Esophagus squamous epithelium (tissue), 5 donors: ENCODE measurements at regions not wholly inside any gene's neighbourhood (a gene's known extent, or its start where the extent isn't known, plus 50 kb on each side); places are given as distances from the start of the nearest gene placed in this dataset.

Experiments
- DNase-seq: peaks from one replicate; lab custom pipeline; 2025; lab: John Stamatoyannopoulos, UW
- H3K27ac ChIP-seq, 4 donors: fragments of 200-600 bp; sonication (generic); one replicate each; pipeline ENCODE4 v1.5.1; 2016 to 2019; ENCODE audit warnings: mild to moderate bottlenecking in 1 of 4
- H3K27me3 ChIP-seq, 4 donors: fragments of 200-600 bp; sonication (generic); 1 replicate in 3 of 4; 2 replicates in 1 of 4; pipeline versions ENCODE4 v1.5.1 to v1.6.0; 2017 to 2021; ENCODE audit warnings: antibody characterized with exemption in 1 of 4
- H3K36me3 ChIP-seq, 3 donors: fragments of 200-600 bp; sonication (generic); one replicate each; pipeline ENCODE4 v1.5.1; 2016 to 2019
- H3K4me1 ChIP-seq, 3 donors: fragments of 200-600 bp; sonication (generic); one replicate each; pipeline ENCODE4 v1.5.1; 2017 to 2019
- H3K4me3 ChIP-seq, 4 donors: fragments of 200-600 bp; sonication (generic); 1 replicate in 3 of 4; 2 replicates in 1 of 4; pipeline ENCODE4 v1.5.1; 2016 to 2019; ENCODE audit warnings: mild to moderate bottlenecking in 2 of 4, moderate library complexity in 1 of 4
- H3K9me3 ChIP-seq, 3 donors: fragments of 200-600 bp; sonication (generic); one replicate each; pipeline ENCODE4 v1.5.1; 2016 to 2019
- CTCF ChIP-seq, 6 experiments: fragments of 450-650 bp in 4 of 6; fragments of 200-600 bp in 2 of 6; sonication (generic) in 2 of 6; IDR thresholded peaks; one replicate each; pipeline ENCODE4 v1.5.1; 2016 to 2019; ENCODE audit warnings: antibody characterized with exemption in 6 of 6, mild to moderate bottlenecking in 4 of 6, moderate library complexity in 4 of 6
- POLR2A ChIP-seq, 4 donors: fragments of 450-650 bp; IDR thresholded peaks; one replicate each; pipeline ENCODE4 v1.6.1; 2017; ENCODE audit warnings: antibody characterized with exemption in 4 of 4, mild to moderate bottlenecking in 4 of 4, moderate library complexity in 3 of 4
- WGBS, 2 donors: methylation state at CpG; one replicate each; pipeline ENCODE4 v1.1.5; 2018; 5-methylcytosine and 5-hydroxymethylcytosine counted together
- intact Hi-C: fragments of 100-400 bp; cut with DNase I; formaldehyde crosslinking; loops from one replicate; pipeline ENCODE4 v1.15.0; 2022
- donor health status: DM: yes; HTN: yes; CAD: no.

DNA sequence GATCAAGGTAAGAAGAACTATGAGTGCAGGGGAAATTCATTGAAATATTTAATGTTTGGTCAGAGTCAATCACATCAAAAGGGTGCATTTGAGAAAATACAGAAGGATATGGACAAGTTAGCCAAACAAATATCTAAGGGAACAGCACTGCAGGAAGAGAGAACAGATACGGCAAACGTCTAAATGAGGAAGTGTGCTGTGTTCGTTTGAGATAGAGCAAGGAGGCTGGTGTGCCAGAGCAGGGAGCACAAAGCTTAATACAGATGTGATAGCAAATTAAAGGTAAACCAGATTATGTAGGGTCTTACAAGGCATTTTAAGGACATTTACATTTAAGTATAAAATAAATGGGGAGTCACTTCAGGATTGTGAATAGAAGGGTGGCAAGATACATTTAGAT, 241.3 kb upstream of the ZNF804A start:
- WGBS, 2 donors = 39 to 49% methylated on average over 3 of the region's 3 CpGs
- TF ChIP-seq POLR2A (IDR thresholded peaks at IDR 0.05) = no peak
- no peak for TF ChIP-seq CTCF (IDR thresholded peaks at IDR 0.05)
- intact Hi-C loops = no loop called here
- Histone ChIP-seq H3K4me3 (no peak overlapping the region), H3K27me3 (no peaks in the 10 kb centered on the region), H3K9me3 (no peaks in the 10 kb centered on the region), H3K27ac (no peak overlapping the region), H3K4me1 (no peaks in the 10 kb centered on the region), H3K36me3 (no peaks in the 10 kb centered on the region)
- no peak for DNase-seq

DNA sequence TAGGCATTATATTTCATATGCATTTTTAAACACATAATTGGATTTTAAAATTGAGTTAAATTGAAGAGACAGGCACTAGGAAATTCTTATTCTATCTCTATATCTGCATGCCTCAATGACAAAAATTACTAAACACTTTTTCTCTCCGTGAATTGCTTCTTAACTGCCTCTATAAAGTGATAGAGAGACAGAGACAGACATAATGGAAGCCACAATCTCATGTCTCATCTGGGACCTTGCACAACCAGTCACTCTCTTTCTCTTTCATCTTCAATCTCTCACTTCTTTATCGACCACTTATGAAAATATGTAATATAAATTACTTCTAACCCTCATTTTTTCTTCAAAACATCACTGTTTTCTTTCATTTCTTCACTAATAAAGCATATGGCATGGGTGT, 238.9 kb upstream of the ZNF804A start:
- WGBS, 2 donors = 39 to 44% methylated on average over 2 of the region's 2 CpGs
- Histone ChIP-seq H3K9me3 (no peaks in the 10 kb centered on the region), H3K27me3 (no peaks in the 10 kb centered on the region), H3K27ac (no peak overlapping the region), H3K36me3 (no peaks in the 10 kb centered on the region), H3K4me1 (no peaks in the 10 kb centered on the region), H3K4me3 (no peak overlapping the region)
- no peak for DNase-seq
- intact Hi-C loops = no loop called here
- TF ChIP-seq POLR2A (IDR thresholded peaks at IDR 0.05) (no peak), CTCF (IDR thresholded peaks at IDR 0.05) (no peak)

DNA sequence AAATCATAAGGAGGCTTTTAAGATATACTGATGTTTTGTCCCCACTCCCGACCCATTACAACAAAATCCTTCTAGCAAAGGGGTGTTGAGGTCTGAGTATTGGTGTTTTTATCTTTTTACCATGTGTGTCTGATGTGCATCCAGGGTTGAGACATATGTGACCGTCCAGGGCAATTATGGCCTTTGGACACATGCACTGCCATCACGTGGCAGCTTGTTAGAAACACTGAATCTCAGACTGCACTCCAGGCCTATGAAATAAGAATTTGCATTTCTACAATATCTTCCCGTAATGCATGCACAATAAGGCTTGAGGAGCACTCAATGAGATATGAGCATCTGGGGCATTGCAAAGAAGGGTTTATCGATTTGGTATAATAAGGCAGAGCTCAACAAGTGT, 235.1 kb upstream of the ZNF804A start:
- Histone ChIP-seq H3K27ac (no peak overlapping the region), H3K27me3 (no peaks in the 10 kb centered on the region), H3K4me1 (no peaks in the 10 kb centered on the region), H3K4me3 (no peak overlapping the region), H3K9me3 (no peaks in the 10 kb centered on the region), H3K36me3 (no peaks in the 10 kb centered on the region)
- DNase-seq = no peak
- TF ChIP-seq POLR2A (IDR thresholded peaks at IDR 0.05) (no peak), CTCF (IDR thresholded peaks at IDR 0.05) (no peak)
- intact Hi-C loops = no loop called here
- 70 to 80% methylated on average over 5 of the region's 5 CpGs for WGBS, 2 donors

- Histone ChIP-seq H3K27ac (no peak overlapping the region), H3K4me1 (no peaks in the 10 kb centered on the region), H3K36me3 (no peaks in the 10 kb centered on the region), H3K4me3 (no peak overlapping the region), H3K27me3 (no peaks in the 10 kb centered on the region), H3K9me3 (no peaks in the 10 kb centered on the region)
- DNase-seq = no peak
- intact Hi-C loops = no loop called here
- TF ChIP-seq POLR2A (IDR thresholded peaks at IDR 0.05) (no peak), CTCF (IDR thresholded peaks at IDR 0.05) (no peak)
- 38 to 45% methylated on average over 4 of the region's 4 CpGs for WGBS, 2 donors
Observed at GRCh38 chr2:184367211-184367610, 231.1 kb upstream of the ZNF804A start.

DNA sequence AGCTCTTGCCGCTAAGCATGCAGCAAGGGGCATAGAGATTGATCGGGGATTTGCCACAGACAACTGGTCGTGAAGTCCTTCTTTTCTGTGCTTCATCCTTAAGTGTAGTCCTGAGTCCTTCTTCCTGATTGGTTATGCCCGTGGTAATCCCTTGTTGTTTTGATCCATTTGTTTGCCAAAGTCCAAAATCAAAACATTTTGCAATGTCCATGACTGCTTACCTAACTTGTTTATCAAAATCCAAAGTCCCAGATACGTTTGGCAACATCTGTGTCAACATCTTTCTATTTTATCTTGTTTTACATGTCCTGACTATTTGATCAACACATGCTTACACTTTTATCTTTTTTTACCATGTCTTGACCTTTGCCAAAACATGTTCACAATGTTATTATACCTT, 229.0 kb upstream of the ZNF804A start:
- intact Hi-C loops = no loop called here
- H3K4me1 ChIP-seq = no peaks in the 10 kb centered on the region
- H3K36me3 ChIP-seq = no peaks in the 10 kb centered on the region
- H3K27me3 ChIP-seq = no peaks in the 10 kb centered on the region
- H3K27ac ChIP-seq = no peak overlapping the region
- TF ChIP-seq CTCF (IDR thresholded peaks at IDR 0.05) = no peak
- TF ChIP-seq POLR2A (IDR thresholded peaks at IDR 0.05) = no peak
- H3K4me3 ChIP-seq = no peak overlapping the region
- no peak for DNase-seq
- WGBS, 2 donors = 54 to 71% methylated on average over 5 of the region's 5 CpGs
- no peaks in the 10 kb centered on the region for H3K9me3 ChIP-seq
